Muscle layer of duodenum (tissue), 2 donors: ENCODE measurements at regions not wholly inside any gene's neighbourhood (a gene's known extent, or its start where the extent isn't known, plus 50 kb on each side); places are given as distances from the start of the nearest gene placed in this dataset.
"Not testable (repeated sequence)": the region's sequence is repeated elsewhere in the genome, so short reads cannot be mapped to it uniquely, and the experiment has no call there.

Source experiments
- H3K27ac ChIP-seq: one replicate; pipeline ENCODE4 v1.7.0; 2013; ENCODE audit warnings: mild to moderate bottlenecking, low read length
- H3K27me3 ChIP-seq: one replicate; pipeline ENCODE4 v1.7.0; 2013; ENCODE audit warnings: low read depth, mild to moderate bottlenecking, control low read depth, low read length
- H3K36me3 ChIP-seq, 2 donors: one replicate each; pipeline ENCODE4 v1.7.0; 2013; ENCODE audit warnings: low read length in 2 of 2, control low read depth in 1 of 2, mild to moderate bottlenecking in 1 of 2; ENCODE audit not compliant: insufficient read depth in 2 of 2, control insufficient read depth in 1 of 2
- H3K4me1 ChIP-seq, 2 donors: one replicate each; pipeline ENCODE4 v1.7.0; 2013; ENCODE audit warnings: low read length in 2 of 2, mild to moderate bottlenecking in 2 of 2, control low read depth in 1 of 2, moderate library complexity in 1 of 2; ENCODE audit not compliant: insufficient read depth in 2 of 2, control insufficient read depth in 1 of 2
- H3K4me3 ChIP-seq, 2 donors: one replicate each; pipeline ENCODE4 v1.7.0; 2013; ENCODE audit warnings: low read length in 2 of 2, low read depth in 1 of 2, mild to moderate bottlenecking in 1 of 2
- H3K9me3 ChIP-seq, 2 donors: one replicate each; pipeline ENCODE4 v1.7.0; 2013; ENCODE audit warnings: low read length in 2 of 2, control low read depth in 1 of 2, mild to moderate bottlenecking in 1 of 2; ENCODE audit not compliant: control insufficient read depth in 1 of 2
- donor health status: healthy.

DNA sequence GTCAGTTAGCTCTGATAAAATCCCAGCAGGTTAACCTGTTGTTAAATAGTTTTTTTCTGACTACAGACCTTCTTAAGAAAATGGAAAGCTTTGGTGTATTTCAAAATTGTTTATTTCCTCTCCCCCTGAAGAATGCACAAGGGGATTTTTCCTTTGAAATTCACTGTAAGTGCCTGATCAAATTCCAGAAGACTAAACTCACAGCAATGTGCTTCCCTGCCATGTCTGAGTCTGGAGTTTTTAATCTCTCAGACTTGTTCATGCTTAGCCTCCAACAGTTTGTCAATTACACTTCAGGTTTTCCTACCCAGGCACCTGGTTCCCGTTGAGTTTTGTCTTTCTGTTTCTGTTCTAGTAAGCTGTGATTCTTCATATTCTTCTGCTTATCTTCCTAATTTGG, 961.6 kb upstream of the CDH18 start:
- Histone ChIP-seq H3K27me3 (no peaks in the 10 kb centered on the region), H3K36me3 (no peaks in the 10 kb centered on the region), H3K9me3 (no peaks in the 10 kb centered on the region), H3K4me1 (no peaks in the 10 kb centered on the region), H3K4me3 (no peak overlapping the region), H3K27ac (no peak overlapping the region)

DNA sequence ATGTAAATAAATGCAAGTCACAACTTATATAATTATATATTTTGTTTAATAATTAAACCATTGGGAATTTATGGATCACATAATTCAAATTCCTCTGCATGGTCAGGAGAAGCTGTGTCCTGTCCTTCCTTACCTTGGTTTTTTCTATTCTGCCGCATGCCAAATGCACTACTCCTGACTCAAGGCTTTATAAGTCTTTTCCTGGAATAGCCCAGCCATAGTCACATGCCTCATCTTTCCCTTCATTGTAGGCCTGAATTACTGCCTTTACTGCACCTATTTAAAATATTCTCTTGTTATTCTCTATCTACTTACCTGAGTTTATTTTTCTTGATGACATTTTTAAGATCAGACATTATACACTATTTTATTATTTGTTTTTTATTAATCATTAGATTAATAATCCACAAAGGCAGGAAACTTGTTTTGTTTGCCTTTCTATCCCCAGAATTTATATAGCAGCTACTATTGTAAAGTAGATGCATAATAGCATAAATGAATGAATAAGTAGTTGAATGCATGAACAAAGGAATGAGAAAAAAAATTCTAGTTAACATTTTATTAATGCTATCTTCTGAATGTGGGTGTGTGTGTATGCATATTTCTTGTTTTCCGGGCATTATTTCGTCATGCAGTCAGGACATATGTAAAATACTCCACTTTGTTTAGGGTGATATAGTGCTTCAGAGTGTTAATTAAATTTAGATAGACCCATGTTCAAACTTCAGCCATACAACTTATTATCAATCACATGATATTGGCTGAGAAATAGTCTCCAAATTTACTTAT, 955.4 kb upstream of the CDH18 start:
- not testable (repeated sequence) for H3K36me3 ChIP-seq, H3K27me3 ChIP-seq, H3K9me3 ChIP-seq, H3K4me1 ChIP-seq, H3K27ac ChIP-seq, H3K4me3 ChIP-seq

DNA sequence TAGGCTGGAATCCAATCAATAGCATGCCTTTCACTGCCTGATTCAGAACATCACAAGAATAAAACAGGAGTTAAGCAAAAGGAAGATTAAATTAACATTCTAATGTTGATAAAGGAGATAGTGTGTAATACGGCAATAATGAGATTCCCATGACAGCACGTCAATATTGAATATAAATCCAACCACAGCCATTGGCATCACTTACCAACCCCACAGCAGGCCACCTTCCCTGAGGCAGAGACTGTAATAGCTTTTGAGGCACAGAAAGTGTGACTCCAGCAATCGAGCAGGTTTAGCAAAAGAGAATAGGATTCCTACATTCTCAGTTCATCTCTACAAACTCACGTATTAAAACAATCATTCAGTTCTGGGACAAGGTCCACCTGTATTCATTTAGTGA, 954.6 kb upstream of the CDH18 start:
- H3K4me3 ChIP-seq, H3K27ac ChIP-seq, H3K27me3 ChIP-seq, H3K9me3 ChIP-seq, H3K36me3 ChIP-seq, H3K4me1 ChIP-seq: not testable (repeated sequence)

DNA sequence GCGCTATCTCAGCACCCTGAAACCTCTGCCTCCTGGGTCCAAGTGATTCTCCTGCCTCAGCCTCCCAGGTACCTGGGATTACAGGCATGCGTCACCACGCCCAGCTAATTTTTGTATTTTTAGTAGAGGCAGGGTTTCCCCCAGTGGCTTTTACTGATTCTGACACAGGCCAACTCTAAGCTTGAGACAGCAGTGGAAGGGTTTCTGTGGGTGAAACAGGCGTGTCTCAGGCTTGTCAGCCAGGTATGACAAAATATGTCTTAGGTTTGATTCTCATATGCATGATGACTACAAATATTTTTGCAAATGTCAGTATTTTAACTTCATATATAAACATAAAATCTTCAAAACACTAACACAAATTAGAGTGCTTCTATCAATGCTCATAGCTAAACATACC, 952.8 kb upstream of the CDH18 start:
- H3K27me3 ChIP-seq, H3K36me3 ChIP-seq, H3K27ac ChIP-seq, H3K4me3 ChIP-seq, H3K4me1 ChIP-seq, H3K9me3 ChIP-seq: not testable (repeated sequence)

DNA sequence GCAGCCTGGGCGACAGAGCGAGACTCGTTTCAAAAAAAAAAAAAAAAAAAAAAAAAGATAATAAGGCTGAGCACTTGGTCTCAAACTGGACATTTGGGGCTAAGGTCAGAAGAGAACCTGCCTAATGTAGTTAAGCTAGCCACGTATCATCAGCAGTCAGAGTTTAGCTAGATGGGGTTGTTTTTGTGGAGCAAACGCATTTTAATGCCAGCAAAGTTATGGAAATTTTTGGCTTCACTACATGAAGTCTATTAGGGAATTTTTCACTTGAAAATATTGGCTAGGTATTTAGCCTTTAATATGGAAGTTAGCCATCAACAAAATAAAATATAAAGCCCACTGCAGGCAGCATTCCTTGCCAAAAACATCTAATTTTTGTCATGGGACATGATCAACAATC, 902.9 kb upstream of the CDH18 start:
- H3K27me3 ChIP-seq, H3K27ac ChIP-seq, H3K4me1 ChIP-seq, H3K4me3 ChIP-seq, H3K9me3 ChIP-seq, H3K36me3 ChIP-seq: not testable (repeated sequence)

DNA sequence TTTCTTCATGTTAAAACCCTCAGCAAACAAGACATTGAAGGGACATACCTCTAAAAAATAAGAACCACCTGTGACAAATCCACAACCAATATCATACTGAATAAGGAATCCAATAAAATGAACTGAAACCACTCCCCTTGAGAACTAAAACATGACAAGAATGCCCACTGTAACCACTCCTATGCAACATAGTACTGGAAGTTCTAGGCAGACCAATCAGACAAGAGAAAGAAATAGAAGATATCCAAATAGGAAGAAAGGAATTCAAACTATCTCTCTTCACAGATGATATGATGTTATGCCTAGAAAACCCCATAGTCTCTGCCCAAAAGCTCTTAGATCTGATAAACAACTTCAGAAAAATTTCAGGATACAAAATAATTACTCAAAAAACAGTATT, 887.7 kb upstream of the CDH18 start:
- not testable (repeated sequence) for H3K9me3 ChIP-seq

DNA sequence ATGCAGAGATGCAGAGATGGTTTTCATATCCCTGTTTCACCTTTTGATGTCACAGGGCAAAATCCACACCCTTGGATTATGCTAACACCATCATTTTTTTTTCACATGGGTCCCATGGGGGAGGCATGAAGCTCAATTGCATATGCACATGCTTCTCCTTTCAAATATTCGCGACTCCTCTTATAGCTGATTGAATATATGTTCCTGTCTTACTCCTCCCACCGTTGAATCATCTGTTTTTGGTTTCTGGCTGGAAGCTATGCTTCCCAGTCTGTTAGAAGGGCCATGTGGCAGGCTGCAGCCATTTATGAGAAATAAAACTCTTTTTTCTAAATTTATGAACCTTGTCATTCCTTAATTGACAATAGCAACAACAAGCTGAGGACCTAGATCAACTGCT, 877.9 kb upstream of the CDH18 start:
- H3K27ac ChIP-seq, H3K4me3 ChIP-seq, H3K27me3 ChIP-seq, H3K36me3 ChIP-seq, H3K4me1 ChIP-seq, H3K9me3 ChIP-seq: not testable (repeated sequence)

More for the DNA sequence above, 887.7 kb upstream of the CDH18 start:
- not testable (repeated sequence) for H3K36me3 ChIP-seq, H3K27me3 ChIP-seq, H3K4me3 ChIP-seq, H3K27ac ChIP-seq, H3K4me1 ChIP-seq

DNA sequence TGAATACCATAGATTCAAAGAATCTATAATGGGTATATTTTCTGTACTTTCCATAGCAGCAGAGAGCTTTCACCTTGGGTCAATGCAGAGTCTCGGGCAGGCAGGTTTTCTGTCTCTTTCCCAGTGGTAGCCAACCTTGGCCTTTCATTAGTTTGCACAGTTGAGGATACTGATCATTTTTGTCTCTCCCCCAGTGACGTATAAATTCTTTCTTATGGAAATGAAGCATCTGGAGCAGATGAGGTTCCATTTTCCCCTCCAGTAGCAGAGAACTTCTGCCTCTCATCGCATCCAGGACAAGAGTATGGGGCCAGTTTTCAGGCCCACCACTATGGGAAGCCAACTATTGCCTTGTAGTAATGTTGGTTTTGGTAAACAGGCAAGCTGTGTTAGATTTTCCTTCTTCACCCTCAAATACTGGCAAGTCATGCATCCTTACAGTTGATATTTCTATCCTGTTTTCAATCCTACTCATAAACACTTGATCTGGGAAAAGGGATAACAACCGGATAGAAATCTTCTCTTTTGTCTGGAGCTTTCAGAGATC, 845.2 kb upstream of the CDH18 start:
- Histone ChIP-seq H3K36me3 (no peaks in the 10 kb centered on the region), H3K9me3 (no peaks in the 10 kb centered on the region), H3K27me3 (no peaks in the 10 kb centered on the region), H3K4me3 (no peak overlapping the region), H3K27ac (no peak overlapping the region), H3K4me1 (no peaks in the 10 kb centered on the region)

DNA sequence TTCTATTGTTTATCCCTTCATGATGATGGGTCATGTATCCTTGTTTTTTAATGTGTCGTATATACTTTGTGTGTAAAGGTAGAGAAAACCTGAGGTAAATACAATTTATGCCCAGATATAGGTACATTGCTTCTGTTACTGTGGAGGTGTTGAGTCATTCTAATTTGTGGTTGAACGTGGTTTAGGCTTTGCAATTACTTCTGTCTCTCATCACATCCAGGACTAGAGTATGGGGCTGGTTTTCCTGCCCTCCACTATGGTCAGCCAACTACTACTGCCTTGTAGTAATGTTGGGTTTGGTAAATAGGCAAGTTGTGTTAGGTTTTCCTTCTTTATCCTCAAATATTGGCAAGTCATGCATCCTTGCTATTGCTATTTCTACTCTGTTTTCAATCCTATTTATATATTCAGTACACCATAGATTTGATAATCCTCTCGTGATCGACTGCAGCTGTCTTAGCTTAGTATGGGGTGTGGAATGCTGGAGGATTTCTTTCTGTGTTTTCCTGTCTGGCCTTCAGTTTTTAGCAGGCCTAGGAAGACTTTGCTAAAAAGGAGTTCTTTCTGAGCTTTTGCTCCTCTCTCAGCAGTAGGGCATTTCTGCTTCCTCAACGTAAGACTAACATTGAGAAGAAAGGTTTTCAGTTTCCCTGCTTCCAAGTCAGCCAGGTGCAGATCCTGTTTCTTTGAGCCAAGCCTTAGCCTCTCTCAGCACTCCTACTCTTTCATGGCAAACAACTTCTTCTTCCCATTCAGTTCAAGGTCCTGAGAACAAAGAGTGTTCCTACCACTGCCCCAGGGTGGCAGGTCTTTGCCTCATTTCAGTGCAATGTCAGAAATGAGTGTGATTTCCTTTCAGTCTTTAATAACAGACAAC, 844.4 kb upstream of the CDH18 start:
- H3K4me3 ChIP-seq: no peak overlapping the region
- H3K9me3 ChIP-seq: no peaks in the 10 kb centered on the region
- H3K4me1 ChIP-seq: no peaks in the 10 kb centered on the region
- H3K36me3 ChIP-seq: no peaks in the 10 kb centered on the region
- H3K27ac ChIP-seq: no peak overlapping the region
- H3K27me3 ChIP-seq: no peaks in the 10 kb centered on the region

DNA sequence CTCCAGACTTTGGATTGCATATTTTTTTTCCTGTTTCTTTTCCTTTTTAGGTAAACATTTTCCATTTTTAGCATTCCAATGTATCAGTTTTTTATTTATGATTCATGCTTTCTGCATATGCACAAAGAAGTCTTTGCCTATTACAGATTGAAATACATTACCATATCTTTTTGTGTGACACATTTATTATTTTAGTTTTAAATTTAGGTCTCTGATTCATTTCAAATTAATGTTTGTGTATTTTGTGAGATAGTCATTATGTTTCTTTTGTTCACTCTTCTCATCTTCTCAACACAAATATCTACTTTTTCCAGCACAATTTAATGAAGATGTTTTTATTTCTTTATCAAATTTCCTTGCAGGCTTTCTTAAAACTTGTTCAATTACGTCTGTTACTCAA, 838.0 kb upstream of the CDH18 start:
- H3K27ac ChIP-seq, H3K27me3 ChIP-seq, H3K9me3 ChIP-seq, H3K4me1 ChIP-seq, H3K4me3 ChIP-seq, H3K36me3 ChIP-seq: not testable (repeated sequence)

DNA sequence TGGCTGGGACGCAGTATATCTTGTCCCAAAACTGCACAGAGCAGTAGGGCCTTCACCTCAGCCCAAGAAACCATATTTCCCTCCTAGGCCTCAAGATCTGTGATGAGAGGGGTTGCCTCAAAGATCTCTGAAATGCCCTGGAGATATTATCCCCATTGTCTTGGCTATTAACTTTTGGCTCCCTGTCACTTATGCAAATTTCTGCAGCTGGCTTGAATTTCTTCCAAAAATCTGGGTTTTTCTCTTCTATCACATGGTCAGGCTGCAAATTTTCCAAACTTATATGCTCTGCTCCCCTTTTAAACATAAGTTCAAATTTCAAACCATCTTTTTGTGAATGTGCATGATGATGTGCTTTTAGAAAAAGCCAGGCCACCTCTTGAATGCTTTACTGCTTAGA, 809.2 kb upstream of the CDH18 start:
- not testable (repeated sequence) for H3K27ac ChIP-seq, H3K36me3 ChIP-seq, H3K27me3 ChIP-seq, H3K4me1 ChIP-seq, H3K4me3 ChIP-seq, H3K9me3 ChIP-seq
